DMS79 treated with DMSO at 0.1 percent for 48 hours (cell line): ENCODE measurements at regions not wholly inside any gene's neighbourhood (a gene's known extent, or its start where the extent isn't known, plus 50 kb on each side); places are given as distances from the start of the nearest gene placed in this dataset.
"Not testable (repeated sequence)": the region's sequence is repeated elsewhere in the genome, so short reads cannot be mapped to it uniquely, and the experiment has no call there.

Experiments
- DNase-seq: peaks from one replicate; lab custom pipeline; 2025; lab: John Stamatoyannopoulos, UW

DNA sequence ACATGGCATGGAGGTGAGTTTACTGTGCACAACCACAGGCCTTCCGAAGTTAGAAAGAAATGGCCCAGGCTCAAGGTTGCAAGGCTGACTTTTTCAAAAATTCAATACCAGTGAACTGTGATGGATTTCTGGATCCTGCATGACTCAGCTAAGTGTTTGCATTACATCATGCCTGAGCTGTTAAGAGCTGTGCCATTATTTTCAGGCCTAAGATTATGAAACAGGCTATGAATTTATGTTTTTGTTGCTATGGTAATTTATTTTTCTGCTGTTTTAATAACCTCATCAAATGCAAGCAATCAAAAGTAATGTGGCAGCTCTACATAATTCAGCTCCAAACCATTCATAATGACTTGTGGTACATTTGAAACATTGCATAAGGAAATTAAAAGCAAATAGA is 457.7 kb upstream of the TMEM132C start:
- peak; percentile 51 for DNase-seq

DNA sequence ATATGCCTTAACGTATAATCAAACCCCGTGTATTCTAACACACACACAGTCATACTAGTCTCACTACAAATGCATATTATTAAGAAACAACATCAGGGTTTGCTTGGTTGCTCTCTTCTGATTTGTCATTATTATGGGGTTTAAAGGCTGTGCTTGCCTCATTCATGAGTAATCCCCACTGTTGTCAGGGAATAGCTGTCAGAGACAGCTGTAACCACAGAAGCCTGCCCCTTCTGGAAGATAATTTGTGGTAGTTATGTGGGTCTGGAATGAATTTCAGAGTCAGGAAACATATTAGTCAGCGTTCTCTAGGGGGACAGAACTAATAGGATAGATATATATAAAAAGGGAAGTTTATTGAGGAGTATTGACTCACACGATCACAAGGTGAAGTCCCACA is 456.9 kb upstream of the TMEM132C start:
- no peak for DNase-seq

DNA sequence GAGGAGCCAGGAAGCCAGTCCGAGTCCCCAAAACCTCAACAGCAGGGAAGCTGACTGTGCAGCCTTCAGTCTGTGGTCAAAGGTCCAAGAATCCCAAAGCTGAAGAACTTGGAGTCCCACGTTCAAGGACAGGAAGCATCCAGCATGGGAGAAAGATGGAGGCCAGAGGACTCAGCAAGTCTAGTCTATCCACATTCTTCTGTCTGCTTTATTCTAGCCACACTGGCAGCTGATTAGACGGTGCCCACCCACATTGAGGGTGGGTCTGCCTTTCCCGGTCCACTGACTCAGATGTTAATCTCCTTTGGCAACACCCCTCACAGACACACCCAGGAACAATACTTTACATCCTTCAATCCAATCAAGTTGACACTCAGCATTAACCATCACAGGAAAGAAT is 456.5 kb upstream of the TMEM132C start:
- DNase-seq, result not testable (repeated sequence)

DNA sequence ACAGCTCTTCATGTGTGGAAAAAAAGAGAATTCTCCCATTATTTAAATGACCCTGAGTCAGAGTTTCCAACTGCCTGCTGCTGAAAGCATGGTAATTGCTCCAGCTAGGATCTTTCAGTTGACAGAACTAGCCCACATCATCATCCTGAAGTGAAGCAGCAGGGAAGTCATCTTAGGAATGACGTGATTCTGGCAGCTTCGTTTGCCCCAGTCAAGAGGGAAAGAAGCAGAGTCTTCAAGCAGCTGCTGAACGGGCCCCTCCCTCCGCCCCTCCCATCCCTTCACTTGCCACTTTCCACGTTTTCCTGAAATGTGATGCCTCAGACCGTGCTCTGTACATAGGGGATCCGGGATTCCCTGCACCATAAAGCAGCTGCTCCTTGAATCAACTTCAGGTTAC is 455.0 kb upstream of the TMEM132C start:
- DNase-seq, result peak; percentile 80

DNA sequence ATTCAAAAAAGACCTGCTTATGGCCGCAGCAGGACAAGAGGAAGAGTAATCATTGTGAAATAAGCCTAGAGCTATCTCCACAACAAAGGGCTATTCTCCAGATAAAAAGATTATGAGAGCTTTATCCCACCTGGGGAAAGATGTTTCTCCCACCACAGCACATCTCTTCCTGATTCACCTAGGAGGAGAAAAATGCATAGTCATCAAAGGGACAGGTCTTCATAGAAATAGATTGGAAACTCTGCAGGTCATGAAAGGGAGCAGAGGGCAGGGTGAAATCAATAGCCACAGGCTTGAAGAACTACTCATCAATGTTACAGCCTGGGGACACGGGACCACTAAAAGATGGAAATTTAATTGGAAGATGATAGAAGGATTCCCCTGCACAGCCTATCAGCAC is 453.8 kb upstream of the TMEM132C start:
- no peak for DNase-seq

DNA sequence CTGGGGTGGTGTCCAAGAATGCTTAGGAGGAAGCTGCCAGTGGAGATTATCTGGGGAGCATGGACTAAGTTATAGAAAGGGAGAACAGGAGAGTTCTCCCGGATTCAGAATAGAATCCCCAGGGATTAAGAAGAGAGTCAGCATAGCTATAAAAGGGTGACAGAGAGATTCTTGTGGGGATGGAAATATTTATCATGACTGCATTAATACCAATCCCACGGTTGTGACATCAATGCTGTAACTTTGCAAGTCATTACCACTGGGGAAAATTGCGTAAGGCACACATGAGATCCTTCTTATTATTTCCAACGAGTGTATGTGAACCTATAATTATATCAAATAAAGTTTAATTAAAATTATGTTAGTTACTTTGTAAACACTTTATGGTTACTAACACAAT is 447.9 kb upstream of the TMEM132C start:
- no peak for DNase-seq

DNA sequence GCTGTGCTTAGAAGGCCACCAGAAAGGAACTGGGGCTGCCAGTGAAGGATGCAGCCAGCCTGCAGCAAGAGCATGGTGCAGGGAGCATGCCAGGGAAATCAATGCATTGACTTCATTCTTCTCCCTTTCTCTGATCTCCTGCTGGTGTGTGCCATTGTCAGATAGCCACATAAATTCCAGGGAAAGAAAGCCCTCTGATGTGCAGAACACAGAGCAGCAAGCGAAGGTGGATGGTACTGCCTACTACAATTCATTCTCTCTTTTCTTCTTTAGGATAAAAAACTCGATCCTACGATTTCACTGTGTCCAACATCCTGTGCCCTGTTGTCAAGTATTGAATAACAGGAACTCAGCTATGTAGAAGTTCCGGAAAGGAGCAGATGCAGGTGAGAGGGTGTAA is 446.7 kb upstream of the TMEM132C start:
- DNase-seq, result no peak

DNA sequence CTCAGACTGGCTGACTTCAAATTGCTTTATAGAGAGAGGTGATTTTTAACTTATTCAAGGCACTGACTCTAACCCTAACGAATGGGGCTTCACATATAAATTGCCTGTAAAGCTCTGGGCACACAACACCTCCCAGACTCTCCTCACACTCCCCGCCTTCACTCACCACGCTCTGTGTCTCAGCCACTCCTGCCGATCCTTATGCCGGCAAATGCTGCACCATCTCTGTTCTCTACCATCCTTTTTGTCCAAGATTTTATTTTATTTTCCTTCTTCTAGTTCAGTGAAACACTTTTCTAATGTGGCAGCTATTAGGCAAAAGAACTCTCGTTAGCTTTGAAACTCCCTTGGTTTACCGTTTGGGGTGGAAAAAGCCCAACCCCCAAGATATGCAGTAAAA is 446.1 kb upstream of the TMEM132C start:
- no peak for DNase-seq

DNA sequence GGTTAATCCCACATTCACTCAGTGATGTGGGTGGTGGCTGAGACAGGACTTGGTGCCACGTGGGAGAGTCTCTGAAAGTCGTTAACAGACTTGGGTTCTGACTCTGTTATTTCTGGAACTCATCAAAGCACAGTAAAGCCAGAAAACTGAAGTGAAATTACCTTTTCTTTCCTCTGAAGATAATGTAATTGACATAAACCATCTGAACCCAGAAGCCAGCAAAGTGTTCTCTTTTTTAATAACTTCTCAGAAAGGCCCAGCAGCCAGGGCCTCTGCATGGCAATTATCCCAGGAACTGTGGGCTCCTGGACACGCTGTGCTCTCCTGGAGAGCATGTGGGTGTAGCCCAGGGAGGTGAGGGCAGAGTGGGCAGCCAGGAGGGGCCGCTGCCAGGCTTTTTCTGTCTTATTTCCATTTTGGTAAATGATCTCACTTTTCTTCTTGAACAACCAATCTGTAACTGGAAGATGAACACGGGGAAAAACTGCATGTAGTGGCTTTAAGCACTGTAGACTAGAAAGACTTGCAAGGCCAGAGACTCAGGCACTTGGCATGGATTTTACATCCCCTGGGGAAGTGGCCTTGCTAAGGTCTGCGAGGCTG is 444.1 kb upstream of the TMEM132C start:
- DNase-seq, result no peak

DNA sequence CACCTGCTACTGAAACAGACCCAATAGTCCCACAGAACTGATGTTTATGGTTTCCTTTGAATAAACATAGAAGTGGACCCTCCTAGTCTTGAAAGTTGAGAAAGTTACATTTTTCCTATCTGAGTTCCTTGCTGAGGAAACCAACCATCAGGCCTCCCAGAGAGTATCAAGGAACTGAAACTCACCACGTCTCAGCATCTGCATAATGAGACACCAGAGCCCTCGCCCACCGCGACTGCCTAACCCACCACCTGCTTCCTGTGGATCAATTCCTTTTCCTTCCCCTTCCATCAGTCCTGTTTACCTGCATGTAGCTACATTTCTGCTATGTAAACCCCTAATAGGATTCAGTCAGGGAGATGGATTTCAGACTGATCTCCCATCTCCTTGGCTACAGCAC is 443.2 kb upstream of the TMEM132C start:
- no peak for DNase-seq

DNA sequence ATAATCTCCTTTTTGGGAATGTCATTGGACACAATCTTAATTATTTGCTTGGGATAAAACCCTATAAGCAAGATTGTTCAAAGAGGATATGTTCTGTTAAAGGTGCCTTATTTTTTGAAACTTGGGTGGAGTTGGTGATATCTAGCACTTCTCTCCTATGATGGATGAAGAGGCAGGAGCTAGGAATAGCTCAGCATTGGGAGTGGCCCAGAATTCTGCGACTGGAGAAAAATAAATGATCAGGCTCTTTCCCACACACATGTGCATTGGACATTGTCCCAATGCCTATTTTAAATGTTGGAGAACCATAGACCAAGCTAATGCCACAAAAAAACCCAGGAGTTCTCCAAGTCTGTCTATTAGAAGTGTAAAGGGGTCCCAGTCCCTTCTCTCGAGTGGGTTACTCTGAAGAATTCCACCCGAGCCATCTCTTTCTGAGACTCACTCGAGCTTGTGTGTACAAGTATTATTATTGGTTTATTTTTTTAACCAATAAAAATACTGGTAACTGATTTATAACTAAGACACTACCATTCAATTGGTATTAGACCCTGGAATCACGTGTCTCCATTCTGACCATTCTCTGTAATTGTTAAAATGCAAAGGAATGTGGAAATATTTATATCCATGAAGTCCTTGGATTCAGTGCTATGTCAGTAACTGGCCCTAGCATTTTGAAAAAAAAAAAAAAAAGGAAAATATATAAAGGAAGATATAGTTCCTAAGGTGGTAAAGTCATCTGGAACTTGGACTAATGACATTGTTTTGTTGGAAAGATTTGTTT is 437.5 kb upstream of the TMEM132C start:
- DNase-seq, result no peak

DNA sequence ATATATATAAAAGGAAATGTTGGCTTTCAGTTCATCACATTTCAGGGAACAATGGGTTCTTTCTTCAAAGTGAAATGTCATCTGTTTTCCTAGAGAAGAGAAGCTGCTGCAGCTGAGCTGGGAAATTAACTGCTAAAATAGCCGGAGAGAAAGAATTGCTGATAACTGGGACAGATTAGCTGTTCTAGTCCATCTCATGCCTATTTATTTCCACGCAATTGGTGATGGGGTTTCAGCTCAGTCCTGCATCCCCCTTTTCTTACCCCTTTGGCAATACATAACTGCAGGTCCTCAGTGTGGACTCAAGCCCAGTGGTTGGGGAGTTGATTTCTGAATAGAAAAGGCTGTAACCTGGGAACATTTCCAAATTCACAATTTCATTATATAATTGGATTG is 436.9 kb upstream of the TMEM132C start:
- no peak for DNase-seq

DNA sequence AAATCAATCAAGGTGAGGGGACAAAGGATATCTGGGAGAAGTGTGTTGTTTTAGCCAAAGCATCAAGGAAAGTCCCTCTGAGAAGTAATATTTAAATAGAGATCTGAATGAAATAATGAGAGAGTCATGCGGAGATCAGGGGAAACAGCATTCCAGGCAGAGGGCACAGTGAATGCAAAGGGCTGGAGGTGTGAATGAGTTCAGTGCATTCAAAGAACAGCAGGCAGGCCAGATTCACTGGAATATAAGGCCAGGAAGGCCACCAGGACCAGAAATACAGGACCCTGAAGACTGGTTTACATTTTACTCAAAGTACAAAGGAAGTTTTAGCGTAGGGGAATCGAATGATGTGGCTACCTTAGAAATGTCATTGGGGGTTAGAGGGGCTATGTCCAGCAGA is 436.2 kb upstream of the TMEM132C start:
- no peak for DNase-seq

DNA sequence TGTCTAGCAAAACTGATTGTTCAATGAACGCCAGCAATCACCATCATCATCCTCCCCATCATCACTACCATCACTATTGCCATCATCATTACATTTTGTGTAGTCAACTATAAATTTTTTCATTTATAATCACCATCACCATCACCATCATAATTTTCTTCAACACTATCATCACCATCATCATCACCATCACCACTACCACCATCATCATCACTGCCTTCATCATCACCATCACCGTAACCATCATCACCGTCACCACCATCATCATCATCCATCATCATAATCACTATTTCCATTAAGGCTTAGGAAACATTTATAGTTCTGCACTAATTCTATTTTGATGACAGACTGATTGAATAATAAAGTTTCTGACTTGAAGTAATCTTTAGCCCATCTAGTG is 434.8 kb upstream of the TMEM132C start:
- DNase-seq, result no peak

DNA sequence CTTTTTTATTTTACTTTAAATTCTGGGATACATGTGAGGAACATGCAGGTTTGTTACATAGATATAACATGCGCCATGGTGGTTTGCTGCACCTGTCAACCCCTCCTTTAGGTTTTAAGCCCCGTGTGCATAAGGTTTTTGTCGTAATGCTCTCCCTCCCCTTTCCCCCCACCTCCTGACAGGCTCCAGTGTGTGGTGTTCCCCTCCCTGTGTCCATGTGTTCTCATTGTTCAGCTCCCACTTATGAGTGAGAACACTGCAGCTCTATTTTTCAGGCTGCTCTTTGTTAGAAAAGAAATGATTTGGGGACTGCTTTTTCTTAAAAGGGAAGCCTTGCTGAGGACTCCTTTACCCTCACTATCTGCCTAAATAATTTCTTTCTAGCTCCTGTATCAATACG is 430.2 kb upstream of the TMEM132C start:
- DNase-seq, result not testable (repeated sequence)

DNA sequence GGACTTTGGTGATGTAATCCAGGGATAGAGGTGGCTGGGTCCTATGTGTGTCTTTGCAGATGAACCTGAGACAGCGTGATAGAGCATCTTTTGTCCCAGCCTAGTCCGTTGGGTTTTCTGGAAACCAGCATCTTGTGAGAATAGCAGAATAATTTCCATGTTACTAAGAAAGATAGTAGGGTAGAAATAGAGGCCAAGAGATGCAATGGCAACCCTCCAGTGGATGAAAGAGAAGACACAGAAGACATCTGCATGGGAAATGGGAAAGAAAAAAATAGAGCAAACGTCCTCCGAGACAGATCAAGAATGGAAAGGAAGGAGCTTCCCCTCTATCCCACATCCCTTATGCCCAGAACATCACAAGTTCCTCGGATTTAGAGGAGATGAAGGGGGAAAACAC is 409.3 kb upstream of the TMEM132C start:
- no peak for DNase-seq

DNA sequence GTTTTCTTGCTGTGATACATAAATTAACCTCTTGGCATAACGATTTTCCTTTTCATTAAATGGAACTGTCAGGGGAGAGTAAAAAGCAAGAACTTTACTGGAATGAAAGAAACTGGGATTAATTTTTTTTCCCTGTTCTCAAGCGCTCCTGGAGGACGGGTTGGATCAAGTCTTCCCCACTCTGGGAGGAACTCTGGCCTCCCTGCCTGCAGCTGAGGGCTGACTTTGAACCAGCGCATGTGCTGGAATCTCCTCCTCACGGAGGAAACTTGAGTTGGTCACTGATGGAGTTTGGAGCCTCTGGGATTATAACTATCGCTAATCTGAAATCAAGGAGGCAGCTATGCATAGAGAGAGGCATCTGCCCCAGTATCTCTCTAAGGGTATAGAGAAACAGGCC is 406.4 kb upstream of the TMEM132C start:
- no peak for DNase-seq

DNA sequence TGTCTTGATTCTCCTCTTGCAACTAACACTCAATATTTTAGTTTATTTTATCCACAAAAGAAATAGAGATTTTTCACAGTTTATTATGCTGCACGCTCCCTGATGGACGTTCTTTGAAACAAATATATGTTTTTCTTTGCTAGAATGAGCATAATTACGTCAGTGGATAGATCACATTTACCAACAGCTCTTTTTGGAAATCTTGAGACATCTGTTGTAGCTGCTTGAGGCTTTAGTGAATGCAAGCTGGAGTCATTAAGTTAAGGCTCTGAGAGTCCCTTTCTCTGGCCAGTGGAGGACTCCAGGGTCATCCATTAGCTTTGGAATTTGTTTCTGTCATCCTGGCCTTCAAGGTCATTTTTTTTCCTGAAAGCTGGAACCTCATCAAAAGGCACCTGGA is 405.6 kb upstream of the TMEM132C start:
- no peak for DNase-seq

DNA sequence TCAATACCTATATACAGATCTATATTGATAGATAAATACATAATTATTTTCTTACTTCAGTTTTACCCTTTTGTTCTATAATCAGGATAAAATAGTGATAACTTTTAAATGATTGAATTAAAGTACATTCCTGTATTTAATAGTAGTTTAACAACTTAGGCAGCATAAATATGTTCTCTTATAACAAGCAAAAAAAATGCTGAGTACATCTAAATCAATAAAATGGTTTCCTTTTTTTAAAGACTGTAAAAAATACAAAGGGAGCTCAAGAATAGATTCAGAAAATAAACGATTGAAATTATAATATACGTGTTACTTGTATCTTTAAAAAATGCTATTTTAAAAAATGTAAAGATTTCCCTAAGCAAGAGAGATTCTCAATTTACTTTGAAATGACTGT is 393.7 kb upstream of the TMEM132C start:
- no peak for DNase-seq

DNA sequence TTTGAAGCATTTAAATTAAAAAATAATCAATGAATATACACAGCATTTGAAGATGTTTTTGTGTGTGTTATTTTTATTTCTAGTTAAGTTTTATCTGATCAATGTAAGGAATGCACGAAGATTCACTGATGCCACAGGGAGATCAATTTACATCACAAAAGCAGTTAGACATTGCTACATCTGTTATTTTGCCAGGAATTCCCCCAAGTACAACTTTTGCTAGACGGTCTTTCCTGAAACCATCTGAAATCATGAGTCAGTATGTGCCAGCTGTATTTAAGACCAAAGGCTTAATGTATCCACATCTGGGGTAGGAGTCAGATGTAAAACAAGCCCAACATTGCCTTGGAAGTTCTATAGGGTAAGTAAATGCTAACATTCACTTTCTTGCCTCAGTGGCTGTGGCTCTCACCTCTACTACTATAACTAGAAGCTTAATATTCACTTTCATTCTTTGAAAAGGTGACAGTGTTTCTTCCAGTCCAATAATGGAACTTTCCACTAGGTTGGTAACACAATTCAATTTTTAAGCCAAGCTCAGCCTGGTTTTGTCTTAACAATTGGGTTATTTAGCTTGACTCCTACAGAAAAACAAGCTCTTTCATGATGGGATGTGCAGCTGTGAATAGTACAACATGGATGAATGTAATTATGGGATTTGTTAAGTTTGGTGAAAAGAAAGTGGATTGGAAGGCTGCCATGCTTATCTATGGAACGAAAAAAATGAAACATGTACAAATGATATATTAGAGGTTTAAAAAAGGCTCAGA is 385.4 kb upstream of the TMEM132C start:
- no peak for DNase-seq

DNA sequence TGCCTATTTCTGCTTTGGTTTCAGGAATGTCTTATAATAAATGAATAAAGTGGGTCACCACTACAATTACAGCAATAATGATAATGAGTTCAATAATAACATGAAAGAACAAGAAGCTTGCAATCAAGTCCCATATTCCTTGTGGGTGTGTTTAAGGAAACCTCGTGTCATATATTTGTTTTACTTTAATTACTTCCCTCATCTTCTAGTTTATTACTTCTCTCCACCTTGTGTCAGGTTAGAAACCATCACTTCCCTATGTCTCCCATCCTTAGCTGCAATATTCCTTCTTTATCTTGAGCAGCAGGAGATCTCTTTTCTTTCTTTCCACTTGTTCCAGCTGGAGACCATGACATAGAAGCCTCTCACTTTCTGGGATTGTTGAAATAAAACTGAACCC is 384.0 kb upstream of the TMEM132C start:
- no peak for DNase-seq

DNA sequence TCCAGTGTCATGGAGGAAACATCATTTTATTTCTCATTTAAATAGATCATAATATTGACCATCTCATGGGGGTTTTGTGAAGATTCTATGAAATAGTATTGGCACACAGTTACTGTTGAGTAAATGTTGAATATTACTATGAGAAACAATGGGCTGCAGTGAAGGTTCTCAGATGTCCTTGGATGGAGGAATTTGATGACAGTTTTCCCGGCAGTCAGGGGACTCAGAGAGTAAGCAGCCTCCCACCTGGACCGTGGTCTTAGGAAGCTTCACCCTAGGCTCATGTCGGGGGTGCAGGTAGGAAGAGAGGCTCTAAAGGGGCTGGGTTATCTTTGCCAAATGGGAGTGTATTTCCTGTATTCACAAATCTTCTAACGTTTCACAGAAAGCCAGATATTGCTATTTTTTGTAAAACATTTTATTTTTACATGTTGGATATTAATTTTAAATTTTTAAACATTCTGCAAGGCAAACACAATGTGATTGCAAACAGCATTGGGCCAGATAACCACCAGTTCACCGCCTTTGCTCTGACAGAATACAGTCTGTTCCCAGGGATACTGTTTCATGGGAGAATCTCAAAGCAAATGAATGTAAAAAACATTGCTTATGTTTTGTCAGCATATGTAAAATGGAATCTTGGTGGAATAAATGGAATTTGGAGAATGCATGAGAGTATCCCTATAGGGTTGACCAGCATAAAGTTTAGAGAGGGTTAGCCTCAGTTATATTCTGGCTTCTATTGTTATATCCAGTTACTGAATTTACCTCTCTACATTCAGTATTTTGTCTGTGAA is 380.8 kb upstream of the TMEM132C start:
- no peak for DNase-seq
